GM10248 (cell line): ENCODE measurements at regions not wholly inside any gene's neighbourhood (a gene's known extent, or its start where the extent isn't known, plus 50 kb on each side); places are given as distances from the start of the nearest gene placed in this dataset.

Experiments used
- CTCF ChIA-PET: fragments of 300-600 bp; sonication (Branson Sonifier 250); formaldehyde crosslinking; extraction: SDS; loops from one replicate; lab custom pipeline; 2021; ENCODE audit warnings: antibody characterized with exemption; lab: Yijun Ruan, JAX
- POLR2A ChIA-PET: fragments of 350-650 bp; sonication (Branson Sonifier 250); formaldehyde crosslinking; extraction: SDS; loops from one replicate; lab custom pipeline; 2020; ENCODE audit warnings: antibody characterized with exemption; lab: Yijun Ruan, JAX
- DNase-seq: peaks from one replicate; pipeline ENCODE4 v3.0.0; 2012; ENCODE audit errors: extremely low spot score
- CTCF ChIP-seq: IDR thresholded peaks from 2 replicates; pipeline ENCODE4 v1.5.1; 2012; ENCODE audit warnings: mild to moderate bottlenecking, low read depth; ENCODE audit errors: extremely low read depth, missing control alignments, control extremely low read depth

- TF ChIP-seq CTCF: no peak
- ChIA-PET CTCF (no interaction called here), POLR2A (no interaction called here)
- no peak for DNase-seq
Measured at GRCh38 chr12:132395908-132396305, 66.5 kb upstream of the GALNT9 start.

- CTCF ChIA-PET: no interaction called here
- TF ChIP-seq CTCF: no peak
Measured at GRCh38 chr12:132395192-132395907, 66.0 kb upstream of the GALNT9 start.

GRCh38 chr12:132393991-132394949 lies 64.9 kb upstream of the GALNT9 start:
- ChIA-PET CTCF (no interaction called here), POLR2A (no interaction called here)
- TF ChIP-seq CTCF: no peak
- no peak for DNase-seq

More at GRCh38 chr12:132395192-132395907, 66.0 kb upstream of the GALNT9 start:
- POLR2A ChIA-PET: no interaction called here
- no peak for DNase-seq

GRCh38 chr12:132393245-132393795 lies 63.9 kb upstream of the GALNT9 start:
- no peak for DNase-seq
- POLR2A ChIA-PET: no interaction called here
- TF ChIP-seq CTCF: no peak
- CTCF ChIA-PET: no interaction called here

- no peak for TF ChIP-seq CTCF
- DNase-seq: no peak
- POLR2A ChIA-PET: no interaction called here
- CTCF ChIA-PET: no interaction called here
Measured at GRCh38 chr12:132392389-132393244, 63.2 kb upstream of the GALNT9 start.
